ENCODE measurements at regions not wholly inside any gene's neighbourhood (a gene's known extent, or its start where the extent isn't known, plus 50 kb on each side); places are given as distances from the start of the nearest gene placed in this dataset.

DNA sequence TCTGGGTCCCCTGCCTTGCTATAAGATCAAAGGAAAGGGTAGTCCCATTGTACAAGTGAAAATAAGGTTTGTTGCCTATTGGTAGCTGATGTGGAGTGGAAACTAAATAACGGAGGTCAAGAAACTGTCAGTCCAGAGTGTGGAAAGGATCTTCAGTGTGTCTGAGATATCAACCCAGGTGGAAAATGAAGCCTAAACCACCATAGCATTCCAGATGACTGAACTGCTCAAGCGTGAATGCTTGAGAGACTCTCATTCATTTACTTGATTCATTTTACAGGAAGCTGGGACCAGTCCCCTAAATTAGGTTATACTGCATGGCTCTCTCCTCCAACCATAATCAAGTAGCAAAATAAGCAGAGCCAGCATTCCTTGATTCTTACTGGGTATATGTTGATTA, 116.0 kb upstream of the SLC28A3 start:
- DNase-seq = no peak

DNA sequence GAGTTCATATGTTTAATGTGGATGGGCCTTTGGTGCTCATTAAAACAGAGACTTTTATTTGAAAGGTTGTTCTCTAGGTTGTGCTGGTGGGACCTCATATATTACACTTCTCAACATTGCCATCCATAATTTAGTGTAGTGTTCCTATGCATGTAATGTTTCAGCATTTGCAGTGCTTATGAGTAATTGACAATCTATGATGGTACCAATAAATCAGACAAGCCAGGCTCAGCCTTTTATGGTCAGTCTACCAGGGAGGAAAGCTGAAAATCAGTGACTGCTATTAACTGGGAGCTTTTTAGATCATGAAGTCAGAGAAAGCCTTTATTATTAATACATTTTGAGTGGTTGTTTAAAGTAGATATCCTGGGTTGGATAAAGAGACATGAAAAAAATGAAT, 120.1 kb upstream of the SLC28A3 start:
- no peak for DNase-seq

- DNase-seq = no peak
Measured at GRCh38 chr9:84463272-84463671, 122.7 kb upstream of the SLC28A3 start.

DNA sequence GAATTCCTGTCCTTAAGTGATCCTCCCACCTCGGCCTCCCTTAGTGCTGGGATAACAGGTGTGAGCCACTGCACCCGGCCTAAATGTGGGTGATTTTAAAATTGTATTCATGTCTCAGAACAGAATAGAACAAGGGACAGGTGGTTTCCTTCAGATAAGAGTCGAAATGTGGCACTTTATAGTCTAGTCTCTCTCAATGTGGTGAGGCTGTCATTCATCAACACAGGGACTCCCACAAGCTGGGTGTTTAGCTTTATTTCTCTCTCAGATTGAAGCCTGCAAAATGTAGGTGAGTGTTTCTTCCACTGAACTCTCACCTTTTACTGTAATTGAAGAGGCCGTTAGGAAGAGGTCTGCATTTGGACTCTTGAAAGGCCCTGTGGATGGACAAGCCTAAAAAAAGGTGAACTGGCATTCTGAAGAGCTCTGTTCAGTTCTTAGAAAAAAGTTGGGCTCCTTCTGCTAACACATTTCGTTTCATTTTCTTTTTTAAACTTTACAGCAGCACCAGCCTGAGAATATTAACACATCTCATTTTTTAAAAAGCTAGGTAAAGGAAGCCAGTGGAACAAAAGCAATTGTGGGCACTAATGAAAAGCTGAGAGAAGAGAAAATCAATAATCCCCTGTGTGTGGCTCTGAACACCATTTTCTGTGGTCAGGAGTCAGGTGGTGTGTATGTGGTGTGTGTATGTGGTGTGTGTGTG, 126.2 kb upstream of the SLC28A3 start:
- no peak for DNase-seq

DNA sequence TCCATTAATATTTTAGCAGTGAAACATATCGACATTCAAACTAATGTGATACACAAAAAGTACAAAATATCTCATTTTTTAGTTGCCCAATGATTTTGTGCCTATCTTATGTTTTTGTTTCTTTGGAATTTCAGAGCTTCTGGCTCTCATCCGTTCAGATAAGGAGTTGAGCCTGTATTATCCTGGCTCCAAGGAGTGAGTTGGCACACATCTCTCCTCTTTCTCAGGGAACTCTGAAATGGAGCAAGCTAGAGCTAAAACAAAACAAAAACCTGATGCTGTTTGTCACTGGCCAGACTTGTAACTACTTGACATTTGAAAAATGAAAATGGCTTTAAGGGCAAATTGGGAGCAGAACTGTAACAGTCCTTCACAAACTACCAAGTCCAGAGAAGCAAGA, 131.3 kb upstream of the SLC28A3 start:
- DNase-seq = no peak

DNA sequence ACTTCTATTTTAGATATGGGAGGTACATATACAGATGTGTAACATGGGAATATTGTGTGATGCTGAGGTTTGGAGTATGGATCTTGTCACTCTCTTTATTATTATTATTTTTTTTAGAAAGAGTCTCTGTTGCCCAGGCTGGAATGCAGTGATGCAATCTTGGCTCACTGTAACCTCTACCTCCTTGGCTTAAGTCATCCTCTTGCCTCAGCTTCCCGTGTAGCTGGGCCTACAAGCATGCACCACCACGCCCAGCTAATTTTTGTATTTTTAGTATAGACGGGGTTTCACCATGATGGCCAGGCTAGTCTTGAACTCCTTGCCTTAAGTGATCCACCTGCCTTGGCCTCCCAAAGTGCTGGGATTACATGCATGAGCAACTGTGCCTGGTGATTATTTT, 138.4 kb upstream of the SLC28A3 start:
- no peak for DNase-seq

DNA sequence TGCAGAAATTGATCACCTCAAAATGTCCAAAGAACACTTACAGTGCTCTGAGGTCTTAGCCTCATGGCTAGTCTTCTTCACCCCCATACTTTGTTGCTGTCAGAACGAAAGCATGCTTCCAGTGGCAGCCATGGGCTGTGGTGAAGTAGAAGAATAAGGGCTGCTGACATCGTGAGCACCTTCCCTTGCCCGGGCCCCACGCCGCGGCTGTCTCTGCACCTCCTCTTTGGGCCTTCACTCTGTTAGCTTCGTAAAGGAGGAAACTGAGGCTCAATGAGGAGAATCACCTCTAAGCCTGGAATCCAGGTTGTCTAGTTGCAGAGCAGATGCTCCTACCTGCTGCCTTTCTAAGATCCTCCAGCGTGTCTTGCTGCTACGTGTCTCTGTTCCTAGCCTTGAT, 139.5 kb upstream of the SLC28A3 start:
- DNase-seq = no peak

DNA sequence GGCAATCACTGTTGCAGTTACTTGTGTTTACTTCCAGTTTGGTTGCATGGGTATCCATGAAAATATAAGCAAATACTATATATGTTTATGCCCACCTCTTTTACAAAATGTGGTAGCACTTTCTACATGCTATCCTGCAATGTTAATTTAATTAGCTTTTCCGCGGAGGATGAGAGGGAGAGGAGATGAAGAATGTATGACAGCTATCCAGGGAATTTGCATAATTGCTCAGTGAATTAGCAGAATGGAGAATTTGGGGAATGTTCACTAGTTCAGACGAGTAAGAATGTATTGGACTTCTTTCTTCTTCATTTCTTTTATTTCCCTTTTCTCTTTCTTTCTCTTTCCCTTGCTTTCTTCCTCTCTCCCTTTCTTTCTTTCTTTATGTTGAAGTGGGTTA, 140.7 kb upstream of the SLC28A3 start:
- no peak for DNase-seq

DNA sequence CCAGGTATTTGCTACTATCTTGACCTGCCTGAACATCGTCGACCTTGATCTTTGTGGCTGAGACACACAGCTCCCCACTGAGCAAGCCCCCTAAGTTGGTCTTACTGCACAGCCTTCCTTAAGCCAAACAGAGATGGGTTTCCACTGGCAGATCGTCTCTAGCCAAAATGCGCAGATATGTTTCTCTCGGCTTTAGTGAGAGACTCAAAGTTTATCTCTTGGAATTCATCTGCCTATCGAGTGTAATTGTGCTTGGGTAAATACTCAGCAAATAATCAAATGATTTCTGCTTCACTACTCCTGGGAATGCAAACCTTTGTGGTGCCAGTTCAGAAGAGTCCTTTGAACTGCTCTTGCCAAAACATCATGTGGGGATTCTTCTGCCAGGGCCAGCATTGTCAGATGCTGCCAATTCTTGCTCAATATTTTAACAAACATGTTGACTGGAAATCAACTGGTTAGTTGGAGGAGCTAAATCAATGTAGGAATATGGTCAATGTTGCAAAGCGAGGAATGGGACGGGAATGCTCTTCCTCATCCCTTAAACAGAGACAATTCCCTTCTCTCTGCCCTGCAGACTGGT, 141.2 kb upstream of the SLC28A3 start:
- DNase-seq = no peak

GRCh38 chr9:84482607-84483006, 142.0 kb upstream of the SLC28A3 start:
- DNase-seq = no peak

GRCh38 chr9:84484172-84484571, 143.6 kb upstream of the SLC28A3 start:
- DNase-seq = no peak

DNA sequence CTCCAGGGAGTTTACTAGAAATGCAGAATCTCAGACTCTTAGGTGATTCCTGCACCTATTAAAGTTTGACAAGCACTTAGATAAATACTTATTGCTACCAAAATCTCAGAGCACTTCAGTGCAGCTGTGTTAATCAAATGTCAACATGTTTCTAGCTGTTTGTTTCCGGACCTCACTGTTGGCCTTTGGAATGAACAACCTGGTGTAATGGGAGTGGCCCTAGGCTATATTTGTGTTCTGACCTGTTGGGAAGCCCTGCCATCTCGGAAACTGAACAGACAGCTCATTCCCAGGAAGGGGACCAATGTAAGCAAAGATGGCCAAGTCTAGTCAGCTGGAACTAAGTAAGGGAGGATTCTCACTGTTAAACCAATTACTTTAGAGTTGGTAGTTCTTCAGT, 145.0 kb upstream of the SLC28A3 start:
- no peak for DNase-seq

- DNase-seq = no peak
Measured at GRCh38 chr9:84486663-84487062, 146.1 kb upstream of the SLC28A3 start.

- no peak for DNase-seq
Measured at GRCh38 chr9:84490206-84490841, 149.8 kb upstream of the SLC28A3 start.

- no peak for DNase-seq
Measured at GRCh38 chr9:84490842-84491325, 150.3 kb upstream of the SLC28A3 start.

DNA sequence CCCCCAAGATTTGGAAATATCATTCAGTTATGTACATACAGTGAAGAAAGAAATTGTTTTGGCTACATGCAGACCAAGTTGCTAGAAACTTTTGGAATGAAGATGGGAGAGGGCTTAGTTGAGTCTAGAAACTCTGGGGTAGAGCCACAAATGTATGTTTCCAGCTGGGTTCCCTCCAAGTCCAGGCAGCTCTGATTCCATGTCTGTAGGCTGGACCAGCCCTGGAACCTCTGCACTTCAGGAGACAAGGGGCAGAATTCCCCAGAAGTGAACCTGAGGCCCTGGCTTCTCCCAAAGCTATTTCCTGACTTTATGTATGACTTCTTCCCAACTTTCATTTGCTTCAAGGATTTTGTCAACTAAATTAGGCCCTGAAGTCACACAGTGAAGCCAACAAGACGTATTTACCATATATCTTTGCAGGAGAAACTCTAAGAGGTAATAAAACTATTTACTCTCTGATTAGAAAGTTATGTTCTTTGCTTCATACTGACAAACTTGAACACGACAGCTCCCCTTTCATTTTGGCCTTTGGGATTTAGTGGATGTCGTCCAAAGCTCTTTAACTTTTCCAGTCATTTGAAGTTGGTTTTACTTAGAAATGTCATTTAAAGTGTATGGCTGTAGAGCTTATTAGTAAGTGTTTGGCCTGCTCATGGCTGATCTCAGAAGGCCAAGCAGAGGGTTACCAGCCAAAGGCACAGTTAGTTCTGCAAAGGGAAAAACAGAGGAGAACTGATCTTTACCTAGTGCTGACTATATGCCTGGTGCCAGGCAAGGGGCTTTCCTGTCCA, 152.0 kb upstream of the SLC28A3 start:
- no peak for DNase-seq

- no peak for DNase-seq
Measured at GRCh38 chr9:84493284-84493947, 152.9 kb upstream of the SLC28A3 start.

- DNase-seq = no peak
Measured at GRCh38 chr9:84499969-84500582, 159.5 kb upstream of the SLC28A3 start.

- no peak for DNase-seq
Measured at GRCh38 chr9:84500826-84501225, 160.3 kb upstream of the SLC28A3 start.

DNA sequence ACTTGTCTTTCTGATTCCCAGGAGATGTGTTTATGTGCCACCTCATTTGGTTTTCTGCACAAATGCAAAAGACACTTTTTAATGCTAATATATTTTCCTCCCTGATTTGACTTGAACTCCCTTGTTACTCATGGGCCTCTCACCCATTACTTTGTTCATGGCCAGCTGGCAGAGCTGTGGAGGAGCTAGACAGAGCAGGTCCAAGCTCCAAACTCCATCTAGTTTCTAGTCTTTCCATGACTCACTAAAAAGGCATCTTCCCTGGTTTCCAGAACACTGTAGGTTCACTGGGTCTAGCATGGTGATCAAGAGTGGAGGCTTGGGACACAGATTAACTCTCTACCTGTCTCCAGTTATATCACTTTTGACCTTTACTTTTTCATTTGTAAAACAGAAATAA, 161.0 kb upstream of the SLC28A3 start:
- DNase-seq = no peak

GRCh38 chr9:84502066-84502465, 161.5 kb upstream of the SLC28A3 start:
- DNase-seq = no peak

- no peak for DNase-seq
Measured at GRCh38 chr9:84504360-84504759, 163.8 kb upstream of the SLC28A3 start.

DNA sequence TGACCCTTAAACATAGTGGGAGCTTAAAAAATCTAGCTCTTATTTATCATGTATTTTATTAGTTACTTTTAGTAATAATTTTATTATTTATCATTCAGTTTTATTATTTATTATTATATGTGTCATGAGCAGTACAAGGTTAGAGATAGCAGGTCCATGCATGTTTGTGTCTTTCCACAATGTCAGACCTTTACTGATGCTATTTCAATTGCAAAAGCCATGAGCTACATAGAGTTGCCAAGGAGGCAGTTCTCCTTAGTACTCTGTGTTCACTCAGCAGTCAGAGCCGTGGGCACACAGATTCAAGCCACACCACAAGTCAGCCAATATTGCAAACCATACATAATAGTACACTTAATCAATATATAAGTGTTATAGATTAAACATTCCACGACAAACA, 157.9 kb upstream of the NTRK2 start:
- no peak for DNase-seq

Measured in T1000 (cell line).